ENCODE measurements at regions not wholly inside any gene's neighbourhood (a gene's known extent, or its start where the extent isn't known, plus 50 kb on each side); places are given as distances from the start of the nearest gene placed in this dataset.

GRCh38 chr15:94032571-94032970 is 198.8 kb upstream of the MCTP2 start:
- TF ChIP-seq CTCF (IDR thresholded peaks at IDR 0.05; ENCODE audit: low read depth, low read length) = no peak
- Histone ChIP-seq H3K27me3 (ENCODE audit: control insufficient read depth, insufficient read depth, low read length) (no peaks in the 10 kb centered on the region), H3K9me3 (ENCODE audit: control insufficient read depth, insufficient read depth, low read length) (peaks cover 4% of the 10 kb centered on the region; the same call in 1 of the 2 replicates), H3K27ac (ENCODE audit: low read depth, low read length) (no peak overlapping the region), H3K4me3 (ENCODE audit: low read depth, low read length) (no peak overlapping the region)
- POLR2A ChIA-PET = no interaction called here
- DNase-seq (ENCODE audit: low read depth, low spot score) = no peak
- CTCF ChIA-PET = interaction anchor here (1.4 kb wide), 1 partner anchor 87 kb away, joined by 6 read pairs; no protein-coding TSS in a partner anchor

GRCh38 chr15:94031072-94031471 is 200.3 kb upstream of the MCTP2 start:
- no peaks in the 10 kb centered on the region for H3K27me3 ChIP-seq (ENCODE audit: control insufficient read depth, insufficient read depth, low read length)
- H3K27ac ChIP-seq (ENCODE audit: low read depth, low read length) = no peak overlapping the region
- ChIA-PET CTCF (interaction anchor here (1.0 kb wide), 1 partner anchor 89 kb away, joined by 5 read pairs; no protein-coding TSS in a partner anchor), POLR2A (no interaction called here)
- DNase-seq (ENCODE audit: low read depth, low spot score) = no peak
- TF ChIP-seq CTCF (IDR thresholded peaks at IDR 0.05; ENCODE audit: low read depth, low read length) = no peak
- H3K4me3 ChIP-seq (ENCODE audit: low read depth, low read length) = no peak overlapping the region
- peaks cover 4% of the 10 kb centered on the region; the same call in 1 of the 2 replicates for H3K9me3 ChIP-seq (ENCODE audit: control insufficient read depth, insufficient read depth, low read length)

- Histone ChIP-seq H3K27me3 (ENCODE audit: control insufficient read depth, insufficient read depth, low read length) (no peaks in the 10 kb centered on the region), H3K4me3 (ENCODE audit: low read depth, low read length) (no peak overlapping the region), H3K9me3 (ENCODE audit: control insufficient read depth, insufficient read depth, low read length) (peaks cover 4% of the 10 kb centered on the region; the same call in 1 of the 2 replicates), H3K27ac (ENCODE audit: low read depth, low read length) (no peak overlapping the region)
- TF ChIP-seq CTCF (IDR thresholded peaks at IDR 0.05; ENCODE audit: low read depth, low read length) = no peak
- ChIA-PET CTCF (no interaction called here), POLR2A (interaction anchor here (0.6 kb wide), 2 partner anchors 27 to 57 kb away, joined by 6 read pairs; no protein-coding TSS in a partner anchor)
- peak; percentile 23 for DNase-seq (ENCODE audit: low read depth, low spot score)
These were observed 201.9 kb upstream of the MCTP2 start for GRCh38 chr15:94029495-94029894.

GRCh38 chr15:94028809-94029208 is 202.6 kb upstream of the MCTP2 start:
- DNase-seq (ENCODE audit: low read depth, low spot score) = no peak
- ChIA-PET CTCF (no interaction called here), POLR2A (interaction anchor here (0.6 kb wide), 2 partner anchors 28 to 58 kb away, joined by 6 read pairs; no protein-coding TSS in a partner anchor)
- Histone ChIP-seq H3K9me3 (ENCODE audit: control insufficient read depth, insufficient read depth, low read length) (peaks cover 4% of the 10 kb centered on the region; the same call in 1 of the 2 replicates), H3K4me3 (ENCODE audit: low read depth, low read length) (no peak overlapping the region), H3K27ac (ENCODE audit: low read depth, low read length) (no peak overlapping the region), H3K27me3 (ENCODE audit: control insufficient read depth, insufficient read depth, low read length) (no peaks in the 10 kb centered on the region)
- no peak for TF ChIP-seq CTCF (IDR thresholded peaks at IDR 0.05; ENCODE audit: low read depth, low read length)

DNA sequence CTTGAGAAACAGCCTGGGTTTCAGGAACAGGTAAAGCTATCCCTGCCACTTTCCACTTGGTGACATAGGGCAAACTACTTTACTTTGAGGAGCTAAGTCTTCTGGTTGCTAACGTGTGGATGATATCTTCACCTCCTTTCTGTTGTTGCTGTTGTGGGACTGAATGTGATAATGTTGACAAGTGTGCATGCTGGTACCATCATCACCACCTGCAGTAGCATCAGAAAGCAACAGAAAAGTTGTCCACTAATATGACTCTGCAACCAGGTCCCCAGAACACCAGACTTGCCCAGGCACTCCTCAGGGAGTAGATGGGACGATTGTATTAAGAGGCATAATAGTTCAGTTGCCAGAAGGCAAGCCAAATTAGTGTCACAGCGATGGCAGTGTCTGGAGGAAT is 203.2 kb upstream of the MCTP2 start:
- H3K27me3 ChIP-seq (ENCODE audit: control insufficient read depth, insufficient read depth, low read length) = no peaks in the 10 kb centered on the region
- no peaks in the 10 kb centered on the region for H3K9me3 ChIP-seq (ENCODE audit: control insufficient read depth, insufficient read depth, low read length)
- H3K27ac ChIP-seq (ENCODE audit: low read depth, low read length) = no peak overlapping the region
- no peak for TF ChIP-seq CTCF (IDR thresholded peaks at IDR 0.05; ENCODE audit: low read depth, low read length)
- no peak overlapping the region for H3K4me3 ChIP-seq (ENCODE audit: low read depth, low read length)
- ChIA-PET CTCF (no interaction called here), POLR2A (no interaction called here)
- DNase-seq (ENCODE audit: low read depth, low spot score) = no peak

Data from AG04450 (cell line).